Peyer's patch (tissue), 4 donors: ENCODE measurements at regions not wholly inside any gene's neighbourhood (a gene's known extent, or its start where the extent isn't known, plus 50 kb on each side); places are given as distances from the start of the nearest gene placed in this dataset.

Experiments
- CTCF ChIP-seq, 6 experiments: fragments of 450-650 bp in 4 of 6; fragments of 200-600 bp in 2 of 6; sonication (generic) in 1 of 6; IDR thresholded peaks; one replicate each; pipeline ENCODE4 v1.5.1; 2017 to 2019; ENCODE audit warnings: antibody characterized with exemption in 6 of 6, mild to moderate bottlenecking in 3 of 6, moderate library complexity in 1 of 6
- POLR2A ChIP-seq, 2 donors: fragments of 450-650 bp; IDR thresholded peaks; one replicate each; pipeline ENCODE4 v1.5.1; 2017; ENCODE audit warnings: antibody characterized with exemption in 2 of 2, mild to moderate bottlenecking in 2 of 2, moderate library complexity in 2 of 2

- TF ChIP-seq CTCF (IDR thresholded peaks at IDR 0.05): no peak
- no peak for TF ChIP-seq POLR2A (IDR thresholded peaks at IDR 0.05)
Measured at GRCh38 chr13:80857321-80857720, 516.4 kb upstream of the SPRY2 start.
